Nephron (organoid): ENCODE measurements at regions not wholly inside any gene's neighbourhood (a gene's known extent, or its start where the extent isn't known, plus 50 kb on each side); places are given as distances from the start of the nearest gene placed in this dataset.

Source experiments
- H3K27ac Mint-ChIP-seq, 3 experiments: 2 replicates each; pipeline ENCODE4 v1.8.0; 2020; ENCODE audit warnings: mixed read lengths in 3 of 3, mild to moderate bottlenecking in 2 of 3, moderate library complexity in 1 of 3
- H3K27me3 Mint-ChIP-seq: 2 replicates; pipeline ENCODE4 v1.8.0; 2021; ENCODE audit warnings: low read depth, mild to moderate bottlenecking, moderate library complexity, mixed read lengths
- H3K36me3 Mint-ChIP-seq: 2 replicates; pipeline ENCODE4 v1.8.0; 2020; ENCODE audit warnings: low read depth, mixed read lengths
- H3K4me1 Mint-ChIP-seq: 2 replicates; pipeline ENCODE4 v1.8.0; 2020; ENCODE audit warnings: mixed read lengths
- H3K4me3 Mint-ChIP-seq, 3 experiments: 2 replicates each; pipeline ENCODE4 v1.8.0; 2020; ENCODE audit warnings: mild to moderate bottlenecking in 3 of 3, mixed read lengths in 3 of 3, moderate library complexity in 2 of 3
- H3K9me3 Mint-ChIP-seq: 2 replicates; pipeline ENCODE4 v1.8.0; 2020; ENCODE audit warnings: mixed read lengths
- TF ChIP-seq, protein P1 (sequence below), 3 experiments: fragments of 200-600 bp; sonication (generic); IDR thresholded peaks; one replicate each; pipeline ENCODE4 v1.5.0; 2021; ENCODE audit warnings: antibody characterized with exemption in 3 of 3; ENCODE audit not compliant: unreplicated experiment in 3 of 3

- no peaks in the 10 kb centered on the region for H3K36me3 Mint-ChIP-seq
- H3K27me3 Mint-ChIP-seq = no peaks in the 10 kb centered on the region
- no peaks in the 10 kb centered on the region for H3K9me3 Mint-ChIP-seq
- H3K4me1 Mint-ChIP-seq = no peaks in the 10 kb centered on the region
- TF ChIP-seq, protein P1, sequence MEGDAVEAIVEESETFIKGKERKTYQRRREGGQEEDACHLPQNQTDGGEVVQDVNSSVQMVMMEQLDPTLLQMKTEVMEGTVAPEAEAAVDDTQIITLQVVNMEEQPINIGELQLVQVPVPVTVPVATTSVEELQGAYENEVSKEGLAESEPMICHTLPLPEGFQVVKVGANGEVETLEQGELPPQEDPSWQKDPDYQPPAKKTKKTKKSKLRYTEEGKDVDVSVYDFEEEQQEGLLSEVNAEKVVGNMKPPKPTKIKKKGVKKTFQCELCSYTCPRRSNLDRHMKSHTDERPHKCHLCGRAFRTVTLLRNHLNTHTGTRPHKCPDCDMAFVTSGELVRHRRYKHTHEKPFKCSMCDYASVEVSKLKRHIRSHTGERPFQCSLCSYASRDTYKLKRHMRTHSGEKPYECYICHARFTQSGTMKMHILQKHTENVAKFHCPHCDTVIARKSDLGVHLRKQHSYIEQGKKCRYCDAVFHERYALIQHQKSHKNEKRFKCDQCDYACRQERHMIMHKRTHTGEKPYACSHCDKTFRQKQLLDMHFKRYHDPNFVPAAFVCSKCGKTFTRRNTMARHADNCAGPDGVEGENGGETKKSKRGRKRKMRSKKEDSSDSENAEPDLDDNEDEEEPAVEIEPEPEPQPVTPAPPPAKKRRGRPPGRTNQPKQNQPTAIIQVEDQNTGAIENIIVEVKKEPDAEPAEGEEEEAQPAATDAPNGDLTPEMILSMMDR (IDR thresholded peaks at IDR 0.05; ENCODE audit: unreplicated experiment in 3 of 3) = no peak
- H3K4me3 Mint-ChIP-seq = no peak overlapping the region
- H3K27ac Mint-ChIP-seq = no peak overlapping the region
These were observed 177.0 kb upstream of the SP8 start for GRCh38 chr7:20963556-20964280.

GRCh38 chr7:20964281-20964918 is 177.7 kb upstream of the SP8 start:
- Mint-ChIP-seq H3K36me3 (no peaks in the 10 kb centered on the region), H3K27ac (no peak overlapping the region), H3K4me3 (no peak overlapping the region), H3K9me3 (no peaks in the 10 kb centered on the region), H3K4me1 (no peaks in the 10 kb centered on the region), H3K27me3 (no peaks in the 10 kb centered on the region)
- TF ChIP-seq, protein P1 (IDR thresholded peaks at IDR 0.05; ENCODE audit: unreplicated experiment in 3 of 3) = no peak

GRCh38 chr7:20971219-20971618 is 184.5 kb upstream of the SP8 start:
- TF ChIP-seq, protein P1 (IDR thresholded peaks at IDR 0.05; ENCODE audit: unreplicated experiment in 3 of 3) = no peak
- Mint-ChIP-seq H3K27ac (no peak overlapping the region), H3K36me3 (no peaks in the 10 kb centered on the region), H3K4me1 (no peaks in the 10 kb centered on the region), H3K27me3 (peaks cover 6% of the 10 kb centered on the region), H3K9me3 (no peaks in the 10 kb centered on the region), H3K4me3 (no peak overlapping the region)

- H3K27me3 Mint-ChIP-seq = peaks cover 5% of the 10 kb centered on the region
- H3K9me3 Mint-ChIP-seq = no peaks in the 10 kb centered on the region
- H3K4me1 Mint-ChIP-seq = no peaks in the 10 kb centered on the region
- H3K4me3 Mint-ChIP-seq = no peak overlapping the region
- TF ChIP-seq, protein P1 (IDR thresholded peaks at IDR 0.05; ENCODE audit: unreplicated experiment in 3 of 3) = no peak
- no peaks in the 10 kb centered on the region for H3K36me3 Mint-ChIP-seq
- H3K27ac Mint-ChIP-seq = no peak overlapping the region
These were observed 193.5 kb upstream of the SP8 start for GRCh38 chr7:20980232-20980631.

DNA sequence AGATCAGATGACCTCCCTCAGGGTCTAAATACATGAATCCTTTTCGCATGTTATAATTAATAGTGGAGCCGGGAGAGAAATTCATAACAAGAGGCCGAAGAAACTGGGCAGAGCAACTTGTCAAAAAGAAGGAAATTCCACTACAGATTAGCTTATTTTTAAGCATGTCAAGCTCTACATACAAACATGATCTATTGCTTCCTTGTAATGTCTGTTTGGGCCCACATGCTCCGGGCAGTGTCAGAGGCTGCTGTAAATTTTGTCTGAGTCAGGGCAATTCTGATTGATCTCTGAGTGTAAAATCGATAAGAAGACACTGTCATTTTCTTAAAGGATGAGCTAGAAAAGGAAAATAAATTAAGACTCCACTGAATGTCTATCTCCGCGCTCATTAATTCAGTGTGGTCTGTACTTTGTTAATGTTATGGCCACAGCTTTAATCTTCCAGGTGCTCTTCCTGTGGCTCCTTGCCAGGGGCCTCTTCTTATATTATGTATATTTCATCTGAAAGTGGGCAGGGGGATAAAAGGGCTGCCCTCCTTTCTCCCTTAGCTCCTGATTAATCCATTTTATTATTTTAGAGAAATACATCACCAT is 194.1 kb upstream of the SP8 start:
- H3K9me3 Mint-ChIP-seq = no peaks in the 10 kb centered on the region
- TF ChIP-seq, protein P1 (IDR thresholded peaks at IDR 0.05; ENCODE audit: unreplicated experiment in 3 of 3) = no peak
- no peaks in the 10 kb centered on the region for H3K4me1 Mint-ChIP-seq
- no peak overlapping the region for H3K4me3 Mint-ChIP-seq
- H3K27me3 Mint-ChIP-seq = peaks cover 5% of the 10 kb centered on the region
- H3K36me3 Mint-ChIP-seq = no peaks in the 10 kb centered on the region
- no peak overlapping the region for H3K27ac Mint-ChIP-seq
